A549 (cell line): ENCODE measurements at regions not wholly inside any gene's neighbourhood (a gene's known extent, or its start where the extent isn't known, plus 50 kb on each side); places are given as distances from the start of the nearest gene placed in this dataset.

Experiments used
- ATAC-seq, 2 experiments: fragments of 200-7000 bp in 1 of 2; fragments of >200 bp in 1 of 2; cut with Nextera tagmentation in 1 of 2; cut with Tn5 transposase in 1 of 2; 3 replicates each; pipeline versions ENCODE4 v1.8.0 to v1.9.1; 2018 to 2020; ENCODE audit warnings: mild to moderate bottlenecking in 1 of 2, moderate library complexity in 1 of 2
- CTCF ChIA-PET: fragments of 300-600 bp; sonication (Branson Sonifier 250); formaldehyde crosslinking; extraction: SDS; loops from one replicate; lab custom pipeline; 2021; ENCODE audit warnings: antibody characterized with exemption, inconsistent platforms; lab: Yijun Ruan, JAX
- POLR2A ChIA-PET: fragments of 350-600 bp; formaldehyde crosslinking; extraction: SDS; loops from one replicate; lab custom pipeline; 2021; ENCODE audit warnings: antibody characterized with exemption, inconsistent platforms; lab: Yijun Ruan, JAX
- DNase-seq, 2 experiments: peaks; one replicate each; pipeline versions ENCODE4 v3.0.0 to v3.0.0-alpha.2; 2011 to 2016; ENCODE audit warnings: low read depth in 1 of 2, low spot score in 1 of 2
- FAIRE-seq: peaks from 2 replicates; lab custom pipeline; 2011; peaks lifted over from hg19 to GRCh38; lab: Jason Lieb, UNC
- H3K27ac ChIP-seq, 2 experiments: fragments of >200 bp; sonication (Bioruptor Twin); formaldehyde crosslinking; 3 replicates each; pipeline ENCODE4 v1.5.1; 2016 to 2017
- H3K4me1 ChIP-seq: fragments of >200 bp; sonication (Bioruptor Twin); formaldehyde crosslinking; 3 replicates; pipeline ENCODE4 v1.6.1; 2016
- H3K4me2 ChIP-seq: fragments of >200 bp; sonication (Bioruptor Twin); formaldehyde crosslinking; 3 replicates; pipeline ENCODE4 v1.6.1; 2016
- H3K4me3 ChIP-seq: fragments of >200 bp; sonication (Bioruptor Twin); formaldehyde crosslinking; 3 replicates; pipeline ENCODE4 v1.5.1; 2016
- H3K9me3 ChIP-seq: fragments of >200 bp; sonication (Bioruptor Twin); formaldehyde crosslinking; 3 replicates; pipeline ENCODE4 v1.6.1; 2016
- BHLHE40 ChIP-seq: IDR thresholded peaks from 2 replicates; pipeline ENCODE4 v1.6.1; 2012; ENCODE audit warnings: low read depth, low read length, inconsistent platforms
- CBX2 ChIP-seq: fragments of 200-600 bp; sonication (generic); IDR thresholded peaks from 2 replicates; pipeline ENCODE4 v1.6.1; 2016; ENCODE audit warnings: low read depth, mild to moderate bottlenecking, borderline replicate concordance
- CHD2 ChIP-seq: fragments of 150-350 bp; IDR thresholded peaks from 2 replicates; pipeline ENCODE4 v1.6.1; 2014; ENCODE audit warnings: low read length; ENCODE audit not compliant: partially characterized antibody
- FOSL2 ChIP-seq, 2 experiments: fragments of 450-650 bp in 1 of 2; fragments of >200 bp in 1 of 2; sonication (Bioruptor Twin) in 1 of 2; formaldehyde crosslinking; IDR thresholded peaks; 2 replicates each; pipeline versions ENCODE4 v1.5.0 to v1.6.1; 2016 to 2020; ENCODE audit warnings: mild to moderate bottlenecking in 1 of 2, moderate library complexity in 1 of 2
- FOXS1 ChIP-seq: fragments of 250-450 bp; sonication (Bioruptor Pico); IDR thresholded peaks from 2 replicates; pipeline ENCODE4 v1.5.0; 2020; ENCODE audit warnings: mild to moderate bottlenecking, moderate library complexity
- GATA3 ChIP-seq: IDR thresholded peaks from 2 replicates; pipeline ENCODE4 v1.6.1; 2012; ENCODE audit warnings: borderline replicate concordance
- HDAC2 ChIP-seq: fragments of 200-600 bp; sonication (generic); IDR thresholded peaks from 2 replicates; pipeline ENCODE4 v1.6.1; 2016
- HEYL ChIP-seq: fragments of 250-450 bp; sonication (Bioruptor Pico); IDR thresholded peaks from 2 replicates; pipeline ENCODE4 v1.8.0; 2021; ENCODE audit warnings: mild to moderate bottlenecking, moderate library complexity
- KDM5A ChIP-seq: fragments of 200-600 bp; sonication (generic); IDR thresholded peaks from 2 replicates; pipeline ENCODE4 v1.6.1; 2016; ENCODE audit warnings: antibody characterized with exemption, mild to moderate bottlenecking
- MAFK ChIP-seq: fragments of 450-650 bp; IDR thresholded peaks from 2 replicates; pipeline ENCODE4 v1.6.1; 2014; ENCODE audit not compliant: partially characterized antibody
- PHF8 ChIP-seq: fragments of 200-600 bp; sonication (generic); IDR thresholded peaks from 2 replicates; pipeline ENCODE4 v1.6.1; 2016; ENCODE audit warnings: low read depth, mild to moderate bottlenecking, antibody characterized with exemption, moderate library complexity, borderline replicate concordance
- WGBS: methylation state at CpG from one replicate; pipeline ENCODE4 v1.1.6; 2017; ENCODE audit errors: missing lambda C conversion rate; 5-methylcytosine and 5-hydroxymethylcytosine counted together
- TF ChIP-seq, protein P1 (sequence below): fragments of >200 bp; sonication (Bioruptor Twin); formaldehyde crosslinking; IDR thresholded peaks from 3 replicates; pipeline ENCODE4 v1.5.1; 2016
- TF ChIP-seq, protein P2 (sequence below): fragments of 200-600 bp; sonication (generic); IDR thresholded peaks from 2 replicates; pipeline ENCODE4 v1.6.1; 2016; ENCODE audit warnings: antibody characterized with exemption, mild to moderate bottlenecking, moderate library complexity
- TF ChIP-seq, protein P3 (sequence below): fragments of 250-450 bp; sonication (Bioruptor Pico); IDR thresholded peaks from 2 replicates; pipeline ENCODE4 v1.5.0; 2020; ENCODE audit warnings: low read depth, mild to moderate bottlenecking, moderate library complexity
- TF ChIP-seq, protein P4 (sequence below): fragments of >200 bp; sonication (Bioruptor Twin); formaldehyde crosslinking; IDR thresholded peaks from 2 replicates; pipeline ENCODE4 v1.6.1; 2016

GRCh38 chr18:67266246-67267237 is 250.0 kb downstream of the DSEL start:
- CTCF ChIA-PET: no interaction called here

GRCh38 chr18:67265464-67266245 is 250.9 kb downstream of the DSEL start:
- Histone ChIP-seq H3K4me3 (no peak overlapping the region), H3K9me3 (no peaks in the 10 kb centered on the region), H3K4me1 (peaks cover 12% of the 10 kb centered on the region; the same call in 2 of the 3 replicates), H3K27ac (peak overlapping the region; percentile 36 to 60; a peak in 4 of 6 replicates), H3K4me2 (peak overlapping the region; percentile 51)
- ChIA-PET POLR2A (no interaction called here), CTCF (no interaction called here)
- ATAC-seq (peak in 1 of 2 experiments; percentile 72; a peak in 3 of 6 replicates), FAIRE-seq (no peak), DNase-seq (no peak)
- 18% methylated on average over 5 of the region's 5 CpGs for WGBS
- no peak for TF ChIP-seq GATA3
- TF ChIP-seq HDAC2: no peak
- TF ChIP-seq, protein P1, sequence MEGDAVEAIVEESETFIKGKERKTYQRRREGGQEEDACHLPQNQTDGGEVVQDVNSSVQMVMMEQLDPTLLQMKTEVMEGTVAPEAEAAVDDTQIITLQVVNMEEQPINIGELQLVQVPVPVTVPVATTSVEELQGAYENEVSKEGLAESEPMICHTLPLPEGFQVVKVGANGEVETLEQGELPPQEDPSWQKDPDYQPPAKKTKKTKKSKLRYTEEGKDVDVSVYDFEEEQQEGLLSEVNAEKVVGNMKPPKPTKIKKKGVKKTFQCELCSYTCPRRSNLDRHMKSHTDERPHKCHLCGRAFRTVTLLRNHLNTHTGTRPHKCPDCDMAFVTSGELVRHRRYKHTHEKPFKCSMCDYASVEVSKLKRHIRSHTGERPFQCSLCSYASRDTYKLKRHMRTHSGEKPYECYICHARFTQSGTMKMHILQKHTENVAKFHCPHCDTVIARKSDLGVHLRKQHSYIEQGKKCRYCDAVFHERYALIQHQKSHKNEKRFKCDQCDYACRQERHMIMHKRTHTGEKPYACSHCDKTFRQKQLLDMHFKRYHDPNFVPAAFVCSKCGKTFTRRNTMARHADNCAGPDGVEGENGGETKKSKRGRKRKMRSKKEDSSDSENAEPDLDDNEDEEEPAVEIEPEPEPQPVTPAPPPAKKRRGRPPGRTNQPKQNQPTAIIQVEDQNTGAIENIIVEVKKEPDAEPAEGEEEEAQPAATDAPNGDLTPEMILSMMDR: no peak
- TF ChIP-seq, protein P2, sequence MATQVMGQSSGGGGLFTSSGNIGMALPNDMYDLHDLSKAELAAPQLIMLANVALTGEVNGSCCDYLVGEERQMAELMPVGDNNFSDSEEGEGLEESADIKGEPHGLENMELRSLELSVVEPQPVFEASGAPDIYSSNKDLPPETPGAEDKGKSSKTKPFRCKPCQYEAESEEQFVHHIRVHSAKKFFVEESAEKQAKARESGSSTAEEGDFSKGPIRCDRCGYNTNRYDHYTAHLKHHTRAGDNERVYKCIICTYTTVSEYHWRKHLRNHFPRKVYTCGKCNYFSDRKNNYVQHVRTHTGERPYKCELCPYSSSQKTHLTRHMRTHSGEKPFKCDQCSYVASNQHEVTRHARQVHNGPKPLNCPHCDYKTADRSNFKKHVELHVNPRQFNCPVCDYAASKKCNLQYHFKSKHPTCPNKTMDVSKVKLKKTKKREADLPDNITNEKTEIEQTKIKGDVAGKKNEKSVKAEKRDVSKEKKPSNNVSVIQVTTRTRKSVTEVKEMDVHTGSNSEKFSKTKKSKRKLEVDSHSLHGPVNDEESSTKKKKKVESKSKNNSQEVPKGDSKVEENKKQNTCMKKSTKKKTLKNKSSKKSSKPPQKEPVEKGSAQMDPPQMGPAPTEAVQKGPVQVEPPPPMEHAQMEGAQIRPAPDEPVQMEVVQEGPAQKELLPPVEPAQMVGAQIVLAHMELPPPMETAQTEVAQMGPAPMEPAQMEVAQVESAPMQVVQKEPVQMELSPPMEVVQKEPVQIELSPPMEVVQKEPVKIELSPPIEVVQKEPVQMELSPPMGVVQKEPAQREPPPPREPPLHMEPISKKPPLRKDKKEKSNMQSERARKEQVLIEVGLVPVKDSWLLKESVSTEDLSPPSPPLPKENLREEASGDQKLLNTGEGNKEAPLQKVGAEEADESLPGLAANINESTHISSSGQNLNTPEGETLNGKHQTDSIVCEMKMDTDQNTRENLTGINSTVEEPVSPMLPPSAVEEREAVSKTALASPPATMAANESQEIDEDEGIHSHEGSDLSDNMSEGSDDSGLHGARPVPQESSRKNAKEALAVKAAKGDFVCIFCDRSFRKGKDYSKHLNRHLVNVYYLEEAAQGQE: no peak
- no peak for TF ChIP-seq PHF8
- TF ChIP-seq, protein P3, sequence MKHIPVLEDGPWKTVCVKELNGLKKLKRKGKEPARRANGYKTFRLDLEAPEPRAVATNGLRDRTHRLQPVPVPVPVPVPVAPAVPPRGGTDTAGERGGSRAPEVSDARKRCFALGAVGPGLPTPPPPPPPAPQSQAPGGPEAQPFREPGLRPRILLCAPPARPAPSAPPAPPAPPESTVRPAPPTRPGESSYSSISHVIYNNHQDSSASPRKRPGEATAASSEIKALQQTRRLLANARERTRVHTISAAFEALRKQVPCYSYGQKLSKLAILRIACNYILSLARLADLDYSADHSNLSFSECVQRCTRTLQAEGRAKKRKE (CRISPR knock-in tag): no peak
- no peak for TF ChIP-seq CHD2
- TF ChIP-seq FOXS1: no peak
- TF ChIP-seq FOSL2 (IDR thresholded peaks at IDR 0.05): no peak
- TF ChIP-seq FOSL2 (CRISPR knock-in tag; IDR thresholded peaks at IDR 0.05): no peak
- TF ChIP-seq, protein P4, sequence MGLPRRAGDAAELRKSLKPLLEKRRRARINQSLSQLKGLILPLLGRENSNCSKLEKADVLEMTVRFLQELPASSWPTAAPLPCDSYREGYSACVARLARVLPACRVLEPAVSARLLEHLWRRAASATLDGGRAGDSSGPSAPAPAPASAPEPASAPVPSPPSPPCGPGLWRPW: no peak
- TF ChIP-seq BHLHE40: no peak
- no peak for TF ChIP-seq KDM5A

More at GRCh38 chr18:67266246-67267237, 250.0 kb downstream of the DSEL start:
- Histone ChIP-seq H3K4me3 (no peak overlapping the region), H3K4me2 (peak overlapping the region; percentile 51), H3K27ac (peak overlapping the region; percentile 30 to 60; a peak in 2 of 6 replicates), H3K4me1 (peaks cover 12% of the 10 kb centered on the region; the same call in 2 of the 3 replicates), H3K9me3 (no peaks in the 10 kb centered on the region)
- TF ChIP-seq MAFK: peak; percentile 23
- TF ChIP-seq, protein P1: no peak
- TF ChIP-seq HEYL (CRISPR knock-in tag): no peak
- no peak for TF ChIP-seq CBX2
- DNase-seq: peak in 1 of 2 experiments; percentile 8
- 18% methylated on average over 5 of the region's 5 CpGs for WGBS
- FAIRE-seq: no peak
- no peak; a peak in 1 of 6 replicates for ATAC-seq
- POLR2A ChIA-PET: no interaction called here
